GM12872 (cell line): ENCODE measurements at regions not wholly inside any gene's neighbourhood (a gene's known extent, or its start where the extent isn't known, plus 50 kb on each side); places are given as distances from the start of the nearest gene placed in this dataset.

Experiments
- TF ChIP-seq, protein P1 (sequence below): IDR thresholded peaks from 3 replicates; pipeline ENCODE4 v1.5.1; 2011; ENCODE audit warnings: low read depth, mild to moderate bottlenecking, low read length, moderate library complexity; ENCODE audit not compliant: insufficient read depth

DNA sequence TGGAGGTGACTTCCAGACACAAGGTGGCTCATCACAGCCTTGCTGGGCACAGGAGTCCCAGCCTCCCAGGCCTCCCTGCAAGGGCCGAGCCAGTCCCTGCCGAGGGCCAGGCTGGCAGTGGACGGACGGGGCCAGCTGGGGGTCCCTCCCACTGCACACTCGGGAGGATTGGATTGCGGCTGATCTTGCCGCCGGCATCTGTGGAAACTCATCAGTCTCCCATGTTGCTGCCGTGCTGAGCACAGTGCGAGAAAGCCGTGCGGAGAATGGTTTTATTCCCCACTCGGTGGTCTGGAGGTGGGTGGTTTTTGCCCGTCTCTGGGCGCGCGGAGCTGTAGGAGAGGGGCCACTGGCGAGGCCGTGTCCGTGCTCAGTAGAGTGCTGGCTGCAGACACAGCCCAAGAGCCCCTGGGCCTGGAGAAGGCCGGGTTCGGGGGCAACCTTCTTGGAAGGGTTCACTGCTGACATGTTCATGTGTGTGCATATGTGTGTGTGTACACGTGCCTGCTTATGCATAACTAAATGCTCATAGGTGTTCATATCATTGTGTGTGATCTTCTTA is 1246.4 kb downstream of the BRD1 start:
- TF ChIP-seq, protein P1, sequence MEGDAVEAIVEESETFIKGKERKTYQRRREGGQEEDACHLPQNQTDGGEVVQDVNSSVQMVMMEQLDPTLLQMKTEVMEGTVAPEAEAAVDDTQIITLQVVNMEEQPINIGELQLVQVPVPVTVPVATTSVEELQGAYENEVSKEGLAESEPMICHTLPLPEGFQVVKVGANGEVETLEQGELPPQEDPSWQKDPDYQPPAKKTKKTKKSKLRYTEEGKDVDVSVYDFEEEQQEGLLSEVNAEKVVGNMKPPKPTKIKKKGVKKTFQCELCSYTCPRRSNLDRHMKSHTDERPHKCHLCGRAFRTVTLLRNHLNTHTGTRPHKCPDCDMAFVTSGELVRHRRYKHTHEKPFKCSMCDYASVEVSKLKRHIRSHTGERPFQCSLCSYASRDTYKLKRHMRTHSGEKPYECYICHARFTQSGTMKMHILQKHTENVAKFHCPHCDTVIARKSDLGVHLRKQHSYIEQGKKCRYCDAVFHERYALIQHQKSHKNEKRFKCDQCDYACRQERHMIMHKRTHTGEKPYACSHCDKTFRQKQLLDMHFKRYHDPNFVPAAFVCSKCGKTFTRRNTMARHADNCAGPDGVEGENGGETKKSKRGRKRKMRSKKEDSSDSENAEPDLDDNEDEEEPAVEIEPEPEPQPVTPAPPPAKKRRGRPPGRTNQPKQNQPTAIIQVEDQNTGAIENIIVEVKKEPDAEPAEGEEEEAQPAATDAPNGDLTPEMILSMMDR, result no peak

DNA sequence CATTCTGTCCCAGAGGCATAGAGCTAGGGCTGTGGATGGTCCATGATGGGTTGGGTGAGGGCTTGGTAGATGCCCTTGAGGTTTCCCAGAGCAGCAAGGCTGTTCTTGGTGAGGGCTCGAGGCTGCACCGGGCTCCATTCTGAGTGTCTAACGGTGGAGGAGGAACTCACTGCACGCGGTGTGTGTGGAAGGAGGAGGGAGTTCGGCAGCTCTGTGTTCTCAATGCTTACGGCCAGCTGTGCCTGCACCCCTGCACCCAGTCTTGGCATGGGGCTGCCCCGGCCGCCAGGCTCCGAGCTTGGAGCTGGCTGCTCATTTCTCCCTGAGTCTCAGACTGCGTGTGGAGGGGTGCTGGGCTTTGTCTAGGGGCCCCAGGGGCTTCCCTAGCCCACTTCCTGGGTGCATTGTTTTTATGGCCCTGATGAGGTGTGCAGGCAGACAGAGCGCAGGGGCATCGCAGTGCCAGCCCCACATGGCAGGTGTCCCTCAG is 1247.1 kb downstream of the BRD1 start:
- TF ChIP-seq, protein P1, result no peak

DNA sequence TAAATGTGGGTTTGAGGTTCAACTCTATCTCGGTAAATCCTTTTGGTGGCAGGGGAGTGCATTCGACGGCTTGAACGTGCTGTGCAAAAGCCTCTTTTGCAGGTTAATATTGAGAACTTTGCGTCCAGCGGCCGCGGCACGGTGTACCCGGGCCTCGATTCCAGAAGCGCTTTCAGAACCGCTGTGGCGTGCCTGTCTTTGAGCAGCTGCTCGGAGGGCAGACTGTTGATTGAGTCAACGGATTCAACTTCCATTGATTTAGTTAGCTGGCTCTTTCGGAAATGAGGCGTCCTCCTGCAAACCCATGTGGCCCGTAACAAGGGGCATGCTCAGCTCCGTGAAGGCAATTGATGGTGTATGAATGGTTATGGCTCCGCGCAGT is 1247.8 kb downstream of the BRD1 start:
- TF ChIP-seq, protein P1, result no peak

DNA sequence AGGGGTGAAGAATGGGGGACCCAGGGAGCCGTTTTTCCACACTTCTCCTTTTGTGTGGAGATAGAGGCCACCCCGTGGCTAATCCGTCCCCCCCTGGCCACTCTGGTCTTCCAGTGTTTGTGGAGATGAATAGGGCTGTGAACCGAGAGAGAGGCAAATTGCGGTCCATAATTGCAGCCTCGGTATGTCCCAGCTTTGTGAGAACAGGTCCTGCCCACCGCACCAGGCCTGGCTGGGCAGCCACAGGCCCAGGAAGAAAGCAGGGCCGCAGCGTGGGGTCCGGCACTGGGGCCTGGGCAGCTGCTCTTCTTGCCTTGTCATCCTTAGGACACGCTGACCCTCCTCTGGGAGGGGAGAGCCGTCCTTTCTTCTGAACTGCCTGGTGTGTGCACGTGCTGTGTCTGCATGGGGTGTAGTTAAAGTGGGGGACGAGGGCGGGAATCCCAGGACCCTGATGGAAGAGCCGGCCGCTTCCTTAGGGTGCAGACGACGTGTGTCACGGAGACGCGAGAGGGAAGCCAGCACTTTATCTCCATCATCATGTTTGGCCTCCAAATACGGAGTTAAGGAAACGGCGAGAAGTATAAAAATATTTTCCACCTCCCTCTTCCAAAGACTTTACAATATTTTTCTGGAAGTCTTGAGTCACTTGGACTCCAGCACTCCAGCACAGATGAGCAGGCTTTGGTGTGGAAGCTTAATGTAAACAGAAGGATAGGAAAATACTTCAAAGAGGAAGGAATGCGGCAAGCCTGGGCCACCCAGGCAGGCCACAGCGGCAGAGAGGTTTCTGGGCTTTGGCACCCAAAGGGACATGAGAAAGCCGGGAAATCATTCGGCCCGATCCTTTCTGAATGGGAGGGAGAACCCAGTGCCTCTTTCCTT is 1248.4 kb downstream of the BRD1 start:
- TF ChIP-seq, protein P1, result no peak

DNA sequence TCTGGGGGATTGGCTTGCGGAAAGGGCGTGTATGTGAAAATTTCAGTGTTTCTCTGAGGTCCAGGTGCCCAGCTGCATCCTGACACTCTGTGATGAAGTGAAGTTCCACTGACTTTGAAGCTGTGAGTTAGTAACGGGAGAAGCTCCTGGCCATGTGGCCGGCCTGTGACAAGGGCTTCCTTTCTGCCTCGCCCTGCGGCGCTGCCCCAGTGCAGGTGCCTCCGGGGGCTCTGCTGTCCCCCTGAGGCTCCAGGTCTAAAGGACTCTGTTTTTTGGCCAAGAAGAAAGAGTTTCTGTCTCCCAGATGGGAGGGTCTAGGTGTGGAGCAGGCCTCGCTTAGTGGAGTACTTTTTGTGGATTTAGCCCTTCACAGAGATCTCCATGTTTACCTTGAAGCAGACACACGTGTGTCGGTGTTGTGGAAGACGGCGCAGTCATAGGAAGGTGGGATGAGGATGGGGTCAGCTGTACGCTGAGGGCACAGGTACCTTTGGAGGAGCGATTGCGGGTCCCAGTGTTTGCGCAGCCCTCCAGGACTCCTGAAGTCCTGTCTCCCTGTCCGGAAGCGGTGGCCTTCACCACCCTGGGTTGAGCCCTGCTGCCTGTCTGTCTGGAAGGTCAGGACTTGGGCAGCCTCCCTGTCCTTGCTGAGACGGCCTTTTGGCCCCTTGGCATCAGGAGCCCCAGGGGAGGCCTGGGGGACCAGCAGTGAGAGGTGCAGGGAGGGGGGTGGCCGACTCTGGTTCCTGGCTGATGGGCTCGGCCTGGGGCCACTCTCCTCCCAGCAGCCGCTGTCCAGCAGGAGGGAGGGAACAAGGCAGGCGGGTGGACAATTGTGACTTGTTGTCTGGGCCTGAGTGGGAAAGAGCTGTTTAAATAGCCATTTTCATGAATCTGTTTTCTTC is 1249.3 kb downstream of the BRD1 start:
- TF ChIP-seq, protein P1, result no peak

DNA sequence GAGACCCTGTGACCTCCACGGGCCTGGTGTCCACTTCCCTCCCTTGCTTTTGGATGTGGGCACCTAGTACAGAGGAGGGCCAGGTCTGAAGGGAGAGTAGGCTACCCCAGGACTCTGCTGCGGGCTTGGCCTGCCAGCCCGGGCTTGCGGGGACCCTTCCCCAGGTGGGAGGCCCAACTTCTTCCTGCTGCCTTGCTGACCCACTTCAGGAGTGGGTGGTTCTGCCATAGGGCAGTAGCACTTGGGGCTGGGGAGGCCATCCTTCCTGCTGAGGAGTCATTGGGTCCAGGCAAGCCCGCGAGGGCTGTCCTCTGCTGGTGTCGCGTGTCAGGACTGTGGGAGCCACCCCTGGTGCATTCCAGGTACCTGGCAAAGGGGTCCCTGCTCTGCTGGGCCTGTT is 1250.0 kb downstream of the BRD1 start:
- TF ChIP-seq, protein P1, result no peak
